ENCODE measurements at regions not wholly inside any gene's neighbourhood (a gene's known extent, or its start where the extent isn't known, plus 50 kb on each side); places are given as distances from the start of the nearest gene placed in this dataset.
"Not testable (repeated sequence)": the region's sequence is repeated elsewhere in the genome, so short reads cannot be mapped to it uniquely, and the experiment has no call there.

- Histone ChIP-seq H3K36me3 (no peaks in the 10 kb centered on the region), H3K4me1 (no peaks in the 10 kb centered on the region), H3K27ac (no peak overlapping the region), H3K27me3 (no peaks in the 10 kb centered on the region), H3K4me3 (no peak overlapping the region), H3K9me3 (replicated peaks) (no peaks in the 10 kb centered on the region)
- no peak for DNase-seq
Measured at GRCh38 chr4:58301376-58301999, 1191.3 kb upstream of the IGFBP7 start.

- no peaks in the 10 kb centered on the region for H3K36me3 ChIP-seq
- DNase-seq: no peak
- H3K4me3 ChIP-seq: no peak overlapping the region
- H3K4me1 ChIP-seq: no peaks in the 10 kb centered on the region
- no peaks in the 10 kb centered on the region for H3K9me3 ChIP-seq (replicated peaks)
- no peak overlapping the region for H3K27ac ChIP-seq
- no peaks in the 10 kb centered on the region for H3K27me3 ChIP-seq
Measured at GRCh38 chr4:58286335-58286734, 1176.2 kb upstream of the IGFBP7 start.

- H3K4me3 ChIP-seq: not testable (repeated sequence)
Measured at GRCh38 chr4:58280928-58281327, 1170.7 kb upstream of the IGFBP7 start.

GRCh38 chr4:58275856-58276255 is 1165.7 kb upstream of the IGFBP7 start:
- H3K36me3 ChIP-seq: no peaks in the 10 kb centered on the region
- no peak for DNase-seq
- no peaks in the 10 kb centered on the region for H3K9me3 ChIP-seq (replicated peaks)
- no peaks in the 10 kb centered on the region for H3K27me3 ChIP-seq
- no peak overlapping the region for H3K27ac ChIP-seq
- no peak overlapping the region for H3K4me3 ChIP-seq
- H3K4me1 ChIP-seq: no peaks in the 10 kb centered on the region

More at GRCh38 chr4:58280928-58281327, 1170.7 kb upstream of the IGFBP7 start:
- not testable (repeated sequence) for H3K4me1 ChIP-seq; H3K36me3 ChIP-seq; H3K27me3 ChIP-seq; H3K27ac ChIP-seq; DNase-seq; H3K9me3 ChIP-seq (replicated peaks)

GRCh38 chr4:58274553-58274952 is 1164.4 kb upstream of the IGFBP7 start:
- no peaks in the 10 kb centered on the region for H3K9me3 ChIP-seq (replicated peaks)
- no peak overlapping the region for H3K4me3 ChIP-seq
- no peak overlapping the region for H3K27ac ChIP-seq
- H3K4me1 ChIP-seq: no peaks in the 10 kb centered on the region
- no peaks in the 10 kb centered on the region for H3K36me3 ChIP-seq
- peak in 1 of 2 experiments; percentile 4 for DNase-seq
- no peaks in the 10 kb centered on the region for H3K27me3 ChIP-seq

GRCh38 chr4:58272311-58272710 is 1162.1 kb upstream of the IGFBP7 start:
- Histone ChIP-seq H3K9me3 (replicated peaks) (no peaks in the 10 kb centered on the region), H3K27ac (no peak overlapping the region), H3K27me3 (no peaks in the 10 kb centered on the region), H3K36me3 (no peaks in the 10 kb centered on the region), H3K4me3 (no peak overlapping the region), H3K4me1 (no peaks in the 10 kb centered on the region)
- DNase-seq: no peak

- no peak for DNase-seq
- Histone ChIP-seq H3K27me3 (peaks cover 3% of the 10 kb centered on the region; the same call in 1 of the 2 replicates), H3K27ac (no peak overlapping the region), H3K4me1 (no peaks in the 10 kb centered on the region; the same call in 1 of the 2 replicates), H3K9me3 (replicated peaks) (no peaks in the 10 kb centered on the region), H3K4me3 (no peak overlapping the region), H3K36me3 (no peaks in the 10 kb centered on the region)
Measured at GRCh38 chr4:58265734-58266133, 1155.5 kb upstream of the IGFBP7 start.

- H3K9me3 ChIP-seq (replicated peaks): no peaks in the 10 kb centered on the region
- peaks cover 3% of the 10 kb centered on the region; the same call in 1 of the 2 replicates for H3K27me3 ChIP-seq
- DNase-seq: no peak
Measured at GRCh38 chr4:58261526-58261925, 1151.3 kb upstream of the IGFBP7 start.

GRCh38 chr4:58254291-58254690 is 1144.1 kb upstream of the IGFBP7 start:
- Histone ChIP-seq H3K27ac (no peak overlapping the region), H3K27me3 (no peaks in the 10 kb centered on the region), H3K4me3 (no peak overlapping the region), H3K9me3 (replicated peaks) (no peaks in the 10 kb centered on the region), H3K36me3 (no peaks in the 10 kb centered on the region), H3K4me1 (no peaks in the 10 kb centered on the region)
- no peak for DNase-seq

More at GRCh38 chr4:58261526-58261925, 1151.3 kb upstream of the IGFBP7 start:
- Histone ChIP-seq H3K27ac (no peak overlapping the region), H3K4me1 (no peaks in the 10 kb centered on the region; the same call in 1 of the 2 replicates), H3K4me3 (no peak overlapping the region), H3K36me3 (no peaks in the 10 kb centered on the region)

GRCh38 chr4:58252656-58253055 is 1142.5 kb upstream of the IGFBP7 start:
- Histone ChIP-seq H3K36me3 (no peaks in the 10 kb centered on the region), H3K9me3 (replicated peaks) (no peaks in the 10 kb centered on the region), H3K4me1 (no peaks in the 10 kb centered on the region), H3K27me3 (no peaks in the 10 kb centered on the region), H3K4me3 (no peak overlapping the region), H3K27ac (no peak overlapping the region)
- no peak for DNase-seq

- Histone ChIP-seq H3K36me3 (no peaks in the 10 kb centered on the region), H3K27me3 (no peaks in the 10 kb centered on the region), H3K9me3 (replicated peaks) (no peaks in the 10 kb centered on the region), H3K27ac (no peak overlapping the region), H3K4me3 (no peak overlapping the region), H3K4me1 (no peaks in the 10 kb centered on the region)
- peak; percentile 6 to 41 for DNase-seq
Measured at GRCh38 chr4:58247792-58248191, 1137.6 kb upstream of the IGFBP7 start.

- no peaks in the 10 kb centered on the region for H3K36me3 ChIP-seq
- 0 out of 2 replicates have a peak, but pooled peaks cover 2% of the 10 kb centered on the region for H3K9me3 ChIP-seq (replicated peaks)
- H3K27ac ChIP-seq: no peak overlapping the region
- H3K4me3 ChIP-seq: no peak overlapping the region
- no peaks in the 10 kb centered on the region for H3K4me1 ChIP-seq
- H3K27me3 ChIP-seq: no peaks in the 10 kb centered on the region
- no peak for DNase-seq
Measured at GRCh38 chr4:58225460-58225859, 1115.3 kb upstream of the IGFBP7 start.

GRCh38 chr4:58219179-58219578 is 1109.0 kb upstream of the IGFBP7 start:
- H3K36me3 ChIP-seq: no peaks in the 10 kb centered on the region
- H3K27me3 ChIP-seq: no peaks in the 10 kb centered on the region
- H3K9me3 ChIP-seq (replicated peaks): 0 out of 2 replicates have a peak, but pooled peaks cover 3% of the 10 kb centered on the region
- H3K27ac ChIP-seq: no peak overlapping the region
- no peak overlapping the region for H3K4me3 ChIP-seq
- H3K4me1 ChIP-seq: no peaks in the 10 kb centered on the region
- DNase-seq: no peak

- Histone ChIP-seq H3K36me3 (no peaks in the 10 kb centered on the region), H3K9me3 (replicated peaks) (0 out of 2 replicates have a peak, but pooled peaks cover 3% of the 10 kb centered on the region), H3K27ac (no peak overlapping the region), H3K4me3 (no peak overlapping the region), H3K27me3 (no peaks in the 10 kb centered on the region), H3K4me1 (no peaks in the 10 kb centered on the region)
- DNase-seq: no peak
Measured at GRCh38 chr4:58216461-58216860, 1106.3 kb upstream of the IGFBP7 start.

GRCh38 chr4:58214376-58214775 is 1104.2 kb upstream of the IGFBP7 start:
- H3K27me3 ChIP-seq: no peaks in the 10 kb centered on the region
- H3K4me3 ChIP-seq: no peak overlapping the region
- no peak overlapping the region for H3K27ac ChIP-seq
- H3K9me3 ChIP-seq (replicated peaks): no peaks in the 10 kb centered on the region
- H3K36me3 ChIP-seq: no peaks in the 10 kb centered on the region
- H3K4me1 ChIP-seq: no peaks in the 10 kb centered on the region
- no peak for DNase-seq

- H3K27ac ChIP-seq: no peak overlapping the region
- peak in 1 of 2 experiments; percentile 16 for DNase-seq
Measured at GRCh38 chr4:58209551-58209950, 1099.4 kb upstream of the IGFBP7 start.

More at GRCh38 chr4:58209551-58209950, 1099.4 kb upstream of the IGFBP7 start:
- H3K4me3 ChIP-seq: no peak overlapping the region
- H3K36me3 ChIP-seq: no peaks in the 10 kb centered on the region
- 0 out of 2 replicates have a peak, but pooled peaks cover 4% of the 10 kb centered on the region for H3K27me3 ChIP-seq
- H3K4me1 ChIP-seq: no peaks in the 10 kb centered on the region
- no peaks in the 10 kb centered on the region for H3K9me3 ChIP-seq (replicated peaks)
